Activated T-helper 1 cell treated with Interleukin-2 at 50 U/mL for 16 hours (primary cell): ENCODE measurements at regions not wholly inside any gene's neighbourhood (a gene's known extent, or its start where the extent isn't known, plus 50 kb on each side); places are given as distances from the start of the nearest gene placed in this dataset.
"Not testable (repeated sequence)": the region's sequence is repeated elsewhere in the genome, so short reads cannot be mapped to it uniquely, and the experiment has no call there.

Experiments used
- DNase-seq: peaks from one replicate; pipeline ENCODE4 v3.0.0-alpha.2; 2020; ENCODE audit warnings: low read depth

DNA sequence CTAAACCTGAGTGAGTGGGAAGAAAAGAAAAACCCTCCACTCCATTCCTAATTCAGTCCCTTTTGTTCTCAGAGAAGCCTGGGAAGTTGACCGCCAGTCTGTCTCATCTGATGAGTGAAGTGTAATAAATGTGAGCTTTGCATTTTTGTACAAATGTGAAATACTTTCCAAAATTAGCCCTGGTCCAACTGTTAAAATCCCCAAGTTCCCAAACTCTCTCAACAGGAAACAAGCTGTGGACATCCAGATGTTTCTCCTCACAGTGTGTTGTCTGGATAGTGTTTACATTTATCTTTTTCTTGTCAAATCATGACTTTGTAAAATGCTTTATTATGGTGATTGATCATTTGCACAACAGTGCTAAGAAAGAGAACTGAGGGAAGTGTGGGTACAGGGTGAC, 145.1 kb downstream of the TM2D1 start:
- DNase-seq: no peak

DNA sequence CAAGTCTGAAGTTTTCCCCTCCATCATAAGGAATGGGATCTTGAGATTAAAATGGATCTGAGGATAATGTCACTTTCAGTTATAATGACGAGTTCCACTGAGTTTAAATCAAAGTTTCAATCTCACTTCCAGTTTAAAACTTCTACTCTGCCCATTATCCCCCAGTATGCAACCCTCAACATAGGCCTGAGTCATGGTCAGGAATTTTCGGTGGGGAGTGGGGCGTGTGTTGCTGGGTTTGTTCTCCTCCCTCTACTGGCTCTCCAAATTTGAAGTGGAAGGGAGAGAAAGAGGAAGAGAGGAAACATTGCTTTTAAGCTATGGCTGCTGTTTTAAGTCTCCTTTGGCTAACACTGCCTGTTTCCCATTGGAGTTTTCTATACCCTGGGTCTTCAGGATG, 152.9 kb downstream of the TM2D1 start:
- no peak for DNase-seq

DNA sequence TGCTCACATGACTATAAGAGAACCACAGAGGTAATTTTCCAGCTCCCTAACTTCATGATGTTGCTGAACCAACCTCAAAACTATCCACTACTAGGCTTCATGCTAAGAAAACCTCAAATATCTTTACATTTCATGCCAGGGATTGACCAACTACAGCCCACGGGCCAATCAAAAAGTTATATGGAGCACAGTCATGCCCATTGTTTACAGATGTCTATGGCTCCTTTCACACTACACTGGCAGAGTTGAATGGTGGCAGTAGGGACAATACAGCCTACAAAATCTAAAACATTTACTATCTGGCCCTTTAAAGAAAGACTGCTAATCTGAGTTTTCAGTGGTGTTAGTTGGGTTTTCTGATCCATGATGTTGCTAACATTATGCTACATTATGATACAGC, 154.8 kb downstream of the TM2D1 start:
- DNase-seq: no peak

DNA sequence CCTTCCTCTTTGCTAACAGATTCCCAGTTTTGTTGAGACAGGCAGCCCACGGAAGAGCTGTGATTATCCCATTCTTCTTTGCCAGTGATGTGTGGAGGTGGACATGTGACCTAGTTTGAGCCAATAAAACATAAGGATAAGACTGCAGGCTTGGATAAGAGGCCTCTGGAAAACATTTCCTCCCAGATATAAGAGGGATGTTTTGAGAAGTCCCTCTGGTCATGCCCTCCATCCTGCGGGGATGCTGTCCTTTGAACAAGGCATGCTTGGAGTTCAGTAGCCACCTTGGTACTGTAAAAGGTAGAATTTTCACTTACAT, 155.7 kb downstream of the TM2D1 start:
- no peak for DNase-seq

DNA sequence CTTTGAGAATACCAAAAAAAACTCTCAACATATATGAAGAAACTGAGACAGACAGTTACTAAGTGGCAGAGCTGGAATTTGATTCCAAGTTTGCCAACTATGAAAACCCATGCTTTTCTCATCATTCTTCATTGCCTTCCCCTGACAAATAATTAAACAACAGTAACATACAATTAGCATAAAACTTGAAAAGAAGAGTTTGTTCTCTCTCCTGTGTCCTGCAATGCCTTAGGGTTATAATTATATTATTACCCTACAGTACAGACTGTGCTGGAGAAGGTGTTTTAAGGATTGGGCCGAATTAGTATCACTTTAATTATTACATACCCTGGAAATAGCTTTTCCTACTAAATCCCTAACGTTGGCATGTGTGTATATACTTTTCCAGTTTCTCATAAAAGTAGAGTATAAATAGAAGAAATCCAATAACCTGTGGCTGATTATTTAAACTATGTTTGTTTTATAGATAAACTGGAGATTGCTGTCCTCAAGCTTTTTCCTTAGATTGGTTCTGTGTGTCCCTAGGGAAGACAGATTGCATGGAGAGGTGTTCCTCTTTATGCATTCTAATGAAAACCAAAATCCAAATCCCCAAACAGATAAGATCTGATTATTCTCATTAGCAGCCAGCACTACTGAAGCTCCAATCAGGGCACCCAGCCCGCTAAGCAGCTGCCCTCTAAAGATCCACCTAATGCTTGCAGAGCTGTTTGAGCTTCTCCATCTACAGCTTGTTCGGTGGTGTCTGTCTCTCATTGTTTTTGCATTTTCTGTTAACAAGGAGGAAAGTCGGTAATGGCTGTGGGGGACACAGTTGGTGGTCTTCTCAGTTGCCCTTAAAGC, 156.3 kb downstream of the TM2D1 start:
- DNase-seq: no peak

DNA sequence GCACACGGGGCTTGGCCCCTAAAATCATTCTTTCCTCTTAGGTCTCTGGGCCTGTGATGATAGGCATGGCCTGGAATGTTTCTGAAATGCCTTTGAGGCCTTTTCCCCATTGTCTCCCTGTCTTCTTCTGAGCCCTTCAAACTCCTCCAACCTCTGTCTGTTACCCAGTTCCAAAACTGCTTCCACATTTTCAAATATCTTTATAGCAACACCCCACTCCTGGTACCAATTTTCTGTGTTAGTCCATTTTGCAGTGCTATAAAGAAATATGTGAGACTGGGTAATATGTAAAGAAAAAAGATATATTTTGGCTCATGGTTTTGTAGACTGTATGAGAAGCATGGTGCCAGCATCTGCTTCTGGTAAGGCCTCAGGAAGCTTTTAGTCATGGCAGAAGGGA, 158.8 kb downstream of the TM2D1 start:
- no peak for DNase-seq

DNA sequence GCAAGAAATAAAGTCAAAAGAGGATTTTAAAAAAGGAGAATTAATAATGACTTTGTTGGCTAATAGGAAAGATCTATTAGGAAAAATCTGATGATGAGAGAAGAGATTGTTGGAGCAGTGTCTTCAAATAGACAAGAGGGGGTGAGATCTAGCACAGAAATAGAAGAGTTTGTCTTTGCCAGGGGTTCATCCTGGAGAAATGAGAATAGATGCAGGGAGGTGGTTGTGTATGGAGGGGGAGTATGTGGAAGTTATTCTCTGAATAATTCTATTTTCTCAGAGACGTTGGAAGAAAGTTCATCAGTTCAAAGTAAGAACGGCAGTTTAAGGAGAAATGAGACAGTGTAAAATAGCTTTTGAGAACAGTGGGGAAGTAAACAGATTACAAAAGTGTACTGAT, 161.3 kb downstream of the TM2D1 start:
- no peak for DNase-seq

DNA sequence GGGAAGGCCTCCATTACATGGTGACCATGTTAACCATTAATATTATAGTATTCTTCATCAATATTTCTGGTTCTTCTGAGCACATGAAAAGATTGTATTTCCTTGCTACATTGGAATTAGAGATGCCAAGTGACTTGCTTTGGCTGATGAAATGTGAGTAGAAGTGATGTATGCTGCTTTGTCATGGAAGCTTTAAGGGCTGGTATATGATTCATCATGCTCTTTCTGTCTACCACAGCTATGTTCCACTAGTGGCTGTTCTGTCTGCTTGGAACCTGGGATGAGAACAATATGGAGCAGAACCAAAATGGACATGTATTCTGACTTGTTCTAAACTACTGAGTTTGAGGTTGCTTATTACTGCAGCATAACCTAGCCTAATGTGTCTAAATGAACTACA, 163.3 kb downstream of the TM2D1 start:
- no peak for DNase-seq

DNA sequence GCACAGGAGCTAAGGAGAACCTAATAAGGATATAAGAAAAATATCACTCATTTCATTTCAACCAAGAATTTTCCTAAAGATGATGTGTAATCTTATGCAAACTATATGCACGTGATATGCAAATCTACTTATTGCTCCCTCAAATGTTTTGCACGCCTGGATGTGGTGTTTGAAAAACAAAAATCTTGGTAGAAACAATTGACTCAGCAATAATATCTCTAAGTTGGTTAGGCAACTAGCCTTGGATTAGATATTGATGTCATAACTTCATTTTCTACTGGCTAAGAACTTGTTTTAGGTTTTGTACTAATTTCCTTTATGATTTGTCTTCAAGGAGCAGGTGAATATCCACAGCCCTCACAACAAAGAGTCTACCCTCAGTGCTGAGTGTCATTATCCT, 164.6 kb downstream of the TM2D1 start:
- DNase-seq: no peak

DNA sequence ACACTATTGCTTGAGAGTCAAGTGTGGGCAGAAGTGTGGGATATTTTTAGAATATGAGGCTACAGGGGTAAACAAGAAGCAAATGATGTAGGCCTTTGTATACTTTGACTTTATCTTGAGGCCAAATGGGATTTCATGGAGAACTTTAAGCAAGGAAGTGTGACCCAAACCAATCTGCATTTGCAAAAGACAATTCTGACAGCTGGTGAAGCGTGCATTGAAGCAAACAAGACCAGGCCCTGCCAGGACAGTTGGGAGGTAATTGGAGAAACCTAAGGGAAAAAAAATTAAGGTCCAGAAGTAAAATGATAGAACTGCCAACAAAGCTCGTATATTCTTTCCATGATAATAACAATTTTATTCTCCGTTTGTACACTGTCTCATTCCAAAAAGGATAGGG, 168.3 kb downstream of the TM2D1 start:
- DNase-seq: no peak

DNA sequence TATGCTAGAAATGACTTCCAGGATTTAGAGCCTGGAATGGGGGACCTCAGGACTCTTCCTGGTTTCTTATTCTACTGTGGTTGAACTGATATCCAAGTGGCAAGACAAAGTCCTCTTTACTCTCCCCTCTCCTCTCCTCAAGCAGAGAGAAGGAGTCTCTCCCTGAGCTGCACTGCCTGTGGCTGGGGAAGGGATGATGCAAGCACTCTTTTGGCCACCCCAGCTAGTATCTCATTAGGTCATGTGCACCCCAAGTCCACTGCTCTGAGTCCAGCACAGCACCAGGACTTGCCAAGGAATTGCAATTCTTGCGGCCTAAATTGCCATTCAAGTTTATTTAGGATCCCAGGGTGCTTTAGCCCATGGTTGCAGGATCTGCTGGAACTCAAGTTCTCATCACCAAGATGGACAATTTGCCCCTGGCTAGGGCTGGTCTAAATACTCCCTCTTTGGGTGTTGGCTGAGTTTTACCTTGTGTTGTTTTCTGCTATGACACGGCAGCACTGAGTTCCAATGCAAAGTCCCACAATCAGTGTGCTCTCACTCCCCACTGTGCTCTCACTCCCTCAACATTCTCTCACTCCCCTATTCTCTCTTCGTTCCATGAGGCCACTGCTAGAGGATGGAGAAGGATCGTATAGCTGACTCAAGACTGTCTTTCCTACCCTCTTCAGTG, 172.2 kb downstream of the TM2D1 start:
- DNase-seq: no peak

DNA sequence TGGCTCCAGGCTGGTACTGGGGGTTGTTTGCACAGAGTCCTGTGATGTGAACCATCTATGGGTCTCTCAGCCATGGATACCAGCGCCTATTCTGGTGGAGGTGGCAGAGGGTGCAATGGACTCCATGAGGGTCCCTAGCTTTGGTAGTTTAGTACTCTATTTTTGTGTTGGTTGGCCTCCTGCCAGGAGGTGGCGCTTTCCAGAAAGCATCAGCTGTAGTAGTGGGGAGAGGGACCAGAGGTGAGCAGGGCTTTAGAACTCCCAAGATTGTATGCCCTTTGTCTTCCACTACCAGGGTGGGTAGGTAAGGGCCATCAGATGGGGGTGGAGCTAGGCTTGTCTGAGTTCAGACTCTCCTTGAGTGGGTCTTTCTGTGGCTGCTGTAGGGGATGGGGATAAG, 177.6 kb downstream of the TM2D1 start:
- DNase-seq: not testable (repeated sequence)

DNA sequence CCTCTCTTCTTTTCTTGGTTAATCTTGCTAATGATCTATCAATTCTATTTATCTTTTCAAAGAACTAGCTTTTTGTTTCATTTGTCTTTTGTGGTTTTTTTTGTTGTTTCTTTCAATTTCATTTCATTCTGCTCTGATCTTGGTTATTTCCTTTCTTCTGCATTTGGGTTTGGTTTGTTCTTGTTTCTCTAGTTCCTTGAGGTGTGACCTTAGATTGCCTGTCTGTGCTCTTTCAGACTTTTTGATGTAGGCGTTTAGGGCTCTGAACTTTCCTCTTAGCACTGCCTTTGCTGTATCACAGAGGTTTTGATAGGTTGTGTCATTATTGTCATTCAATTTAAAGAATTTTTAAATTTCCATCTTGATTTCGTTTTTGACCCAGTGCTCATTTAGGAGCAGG, 180.1 kb downstream of the TM2D1 start:
- DNase-seq: not testable (repeated sequence)

DNA sequence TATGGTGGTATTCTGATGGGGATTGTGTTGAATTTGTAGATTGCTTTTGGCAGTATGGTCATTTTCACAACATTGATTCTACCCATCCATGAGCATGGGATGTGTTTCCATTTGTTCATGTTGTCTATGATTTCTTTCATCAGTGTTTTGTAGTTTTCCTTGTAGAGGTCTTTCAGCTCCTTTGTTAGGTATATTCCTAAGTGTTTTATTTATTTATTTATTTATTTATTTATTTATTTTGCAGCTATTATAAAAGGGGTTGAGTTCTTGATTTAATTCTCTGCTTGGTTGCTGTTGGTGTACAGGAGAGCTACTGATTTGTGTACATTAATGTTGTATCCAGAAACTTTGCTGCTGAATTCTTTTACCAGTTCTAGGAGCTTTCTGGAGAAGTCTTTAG, 181.4 kb downstream of the TM2D1 start:
- not testable (repeated sequence) for DNase-seq

DNA sequence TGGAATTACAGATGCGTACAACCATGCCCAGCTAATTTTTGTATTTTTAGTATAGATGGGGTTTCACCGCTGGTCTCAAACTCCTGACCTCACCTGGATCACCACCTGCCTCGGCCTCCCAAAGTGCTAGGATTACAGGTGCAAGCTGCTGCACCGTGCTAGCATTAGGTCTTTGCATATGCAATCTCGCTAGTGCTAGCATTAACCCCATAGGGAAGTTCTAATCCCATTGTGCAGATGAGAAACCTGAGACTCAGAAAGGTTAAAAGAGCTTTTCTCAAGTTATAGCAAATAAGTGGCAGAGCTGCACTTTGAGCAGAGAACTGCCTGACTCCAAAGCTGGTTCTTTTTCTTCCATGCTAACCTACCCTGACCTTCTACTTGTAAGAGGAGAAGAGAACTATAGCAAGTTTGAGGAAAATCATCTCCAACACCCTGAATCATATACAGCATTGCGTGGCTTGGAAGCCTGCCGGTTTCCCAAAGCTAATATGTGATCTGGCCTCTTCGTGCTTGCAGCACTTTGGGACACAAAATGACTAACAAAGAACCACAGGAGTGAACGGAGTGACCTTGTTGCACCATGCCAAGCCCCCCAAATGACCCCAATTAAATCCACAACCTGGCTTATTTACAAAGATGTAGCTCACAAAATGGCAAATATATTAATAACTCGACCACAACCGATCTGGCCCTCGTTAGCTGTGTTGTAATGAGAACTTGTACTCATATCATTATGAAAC, 185.1 kb downstream of the TM2D1 start:
- no peak for DNase-seq

DNA sequence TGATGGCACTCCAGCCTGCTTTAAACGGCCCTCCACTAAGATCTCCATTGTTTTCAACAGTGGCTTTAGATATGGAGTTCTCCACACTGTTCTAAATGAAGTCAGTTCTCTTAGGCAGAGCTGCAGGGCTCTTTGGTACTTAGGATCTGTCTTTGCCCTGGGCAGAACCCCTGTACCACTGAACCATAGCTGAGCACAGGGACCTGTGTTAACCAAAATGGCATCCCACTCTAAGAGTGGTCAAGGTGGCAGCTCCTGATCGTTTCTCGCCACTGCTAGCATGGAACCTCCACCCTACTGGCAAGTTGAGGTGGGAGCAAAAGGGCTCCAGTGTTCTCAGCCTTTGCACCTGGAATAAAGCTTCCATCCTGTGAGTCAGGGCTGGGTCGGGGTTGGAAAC, 186.7 kb downstream of the TM2D1 start:
- DNase-seq: no peak

DNA sequence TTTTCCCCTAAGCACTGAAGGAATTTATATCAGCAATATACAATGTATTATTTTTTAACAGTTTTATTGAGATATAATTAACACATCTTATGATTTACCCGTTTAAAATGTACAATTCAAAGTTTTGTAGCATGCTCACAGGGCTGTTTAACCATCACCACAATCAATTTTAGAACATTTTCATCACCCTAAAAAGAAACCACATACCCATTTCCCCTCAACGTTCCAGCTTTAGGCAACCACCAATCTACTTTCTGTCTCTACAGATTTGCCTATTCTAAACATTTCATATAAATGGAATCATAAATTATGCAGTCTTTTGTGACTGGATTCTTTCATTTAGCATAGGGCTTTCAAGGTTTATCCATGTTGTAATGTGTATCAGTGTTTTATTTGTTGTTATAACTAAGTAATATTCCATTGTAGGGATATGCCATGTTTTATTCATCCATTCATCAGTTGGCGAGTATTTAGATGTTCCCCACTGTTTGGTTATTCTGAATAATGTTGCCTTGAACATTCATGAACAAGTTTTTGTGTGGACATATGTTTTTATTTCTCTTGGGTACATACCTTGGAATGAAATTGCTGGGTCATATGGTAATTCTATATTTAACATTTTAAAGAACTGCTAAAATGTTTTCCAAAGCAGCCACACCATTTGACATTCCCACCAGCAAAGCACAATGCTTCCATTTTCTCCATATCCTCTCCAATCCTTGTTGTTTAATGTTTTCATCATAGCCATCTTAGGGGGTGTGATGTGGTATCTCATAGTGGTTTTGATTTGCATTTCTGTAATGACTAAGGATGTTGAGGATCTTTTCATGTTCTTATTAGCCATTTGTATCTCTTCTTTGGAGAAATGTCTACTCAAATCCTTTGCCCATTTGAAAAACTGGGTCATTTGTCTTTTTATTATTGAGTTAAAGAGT, 188.5 kb downstream of the TM2D1 start:
- no peak for DNase-seq

DNA sequence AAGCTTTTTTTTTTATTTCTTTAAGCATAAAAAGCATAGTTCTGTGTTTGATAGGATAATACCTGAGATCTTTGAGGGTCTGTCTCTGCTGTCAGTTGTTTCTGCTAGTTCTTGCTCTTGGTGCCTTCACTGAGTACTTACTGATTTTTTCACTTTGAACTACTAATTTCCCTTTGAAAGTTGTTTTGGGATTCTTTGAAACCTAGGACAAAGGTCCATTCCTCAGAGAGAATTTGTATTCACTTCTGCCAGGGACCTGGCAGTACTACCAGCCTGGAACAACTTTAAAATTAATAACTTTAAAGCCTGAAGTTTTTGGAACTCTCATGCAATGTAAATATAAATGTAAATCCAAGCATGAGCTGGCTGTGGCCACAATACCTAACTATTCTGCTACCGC, 190.1 kb downstream of the TM2D1 start:
- no peak for DNase-seq

DNA sequence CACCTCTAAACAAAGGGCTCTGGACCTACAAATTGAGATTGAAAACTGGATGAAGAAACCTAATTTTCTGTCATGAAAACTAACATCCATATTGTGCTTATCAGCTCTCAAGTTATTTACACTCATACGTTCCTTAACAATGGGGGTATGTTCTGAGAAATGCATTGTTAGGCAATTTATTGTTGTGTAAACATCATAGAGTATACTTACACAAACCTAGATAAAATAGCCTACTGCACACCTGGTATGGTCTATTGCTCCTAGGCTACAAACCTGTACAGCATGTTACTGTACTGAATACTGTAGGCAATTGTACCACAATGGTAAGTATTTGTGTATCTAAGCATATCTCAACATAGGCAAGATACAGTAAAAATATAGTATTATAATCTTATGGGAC, 191.4 kb downstream of the TM2D1 start:
- no peak for DNase-seq

DNA sequence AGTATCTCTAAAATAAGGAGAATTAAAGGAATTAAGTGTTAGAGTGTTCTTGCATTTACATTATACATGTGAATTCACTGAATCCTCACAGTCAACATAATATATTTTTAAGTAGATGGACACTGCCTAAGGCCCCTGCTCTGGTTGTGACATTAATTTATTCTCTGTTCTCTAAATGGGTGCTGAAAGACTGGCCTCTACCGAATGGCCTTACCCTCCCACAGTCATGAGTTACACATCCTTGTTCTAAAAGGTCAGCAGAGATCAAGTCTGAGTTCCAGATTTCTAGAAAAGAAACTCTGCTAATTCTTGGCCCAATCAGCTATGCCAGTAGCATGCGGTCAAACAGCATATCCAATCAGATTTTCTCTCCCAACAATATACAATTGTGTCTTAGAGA, 193.2 kb downstream of the TM2D1 start:
- DNase-seq: no peak

DNA sequence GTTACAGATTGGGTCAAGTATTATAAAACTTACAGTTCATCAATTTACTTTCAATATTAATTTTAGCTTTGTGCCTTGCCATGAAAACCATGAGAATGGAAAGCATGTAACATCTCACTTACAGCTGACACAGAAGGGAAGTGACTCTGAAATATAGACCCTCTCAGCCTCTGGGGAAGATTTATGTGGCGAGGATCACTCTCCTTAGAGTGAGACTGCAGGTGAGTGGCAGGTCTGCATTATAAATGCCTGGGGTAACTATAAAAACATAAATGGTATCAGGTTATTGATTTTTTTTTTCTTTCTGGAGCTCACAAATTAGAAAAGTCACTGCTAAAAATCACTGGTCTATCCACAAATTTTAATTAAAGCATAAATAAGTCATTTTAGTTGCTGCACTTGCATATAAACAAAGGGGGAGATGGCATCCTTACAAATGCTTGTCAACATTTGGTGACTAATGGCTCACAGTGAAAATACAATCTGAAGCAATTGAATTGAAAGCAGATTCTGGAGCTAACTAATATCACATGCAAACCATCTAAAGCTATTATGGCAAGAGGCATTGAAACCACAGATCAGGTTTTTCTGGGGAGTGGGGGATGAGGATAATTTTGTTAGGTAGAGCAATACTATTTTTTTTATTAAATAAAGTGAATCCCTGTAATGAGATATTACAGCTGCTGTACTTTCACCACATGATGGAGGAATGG, 200.9 kb downstream of the TM2D1 start:
- DNase-seq: no peak

DNA sequence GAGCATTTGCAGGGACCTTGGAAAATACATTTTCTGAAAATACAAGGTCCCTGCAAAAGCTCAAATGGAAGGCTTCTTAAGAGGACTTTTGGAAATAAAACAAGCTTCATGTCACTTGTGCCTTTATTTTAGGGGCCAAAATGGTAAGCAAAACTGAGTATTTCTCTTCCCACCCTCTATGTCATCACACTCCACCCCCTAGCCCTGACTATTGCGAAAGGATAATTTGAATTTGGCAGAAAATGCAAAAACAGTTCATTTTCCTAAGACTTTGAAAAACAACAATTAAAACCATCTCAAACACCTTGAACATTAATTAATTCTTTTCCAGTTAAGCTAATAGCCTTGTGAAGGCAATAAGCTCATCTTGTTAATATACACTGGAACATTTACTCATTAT, 201.7 kb downstream of the TM2D1 start:
- no peak for DNase-seq
